IPS DF 6.9 (cell line): ENCODE measurements at regions not wholly inside any gene's neighbourhood (a gene's known extent, or its start where the extent isn't known, plus 50 kb on each side); places are given as distances from the start of the nearest gene placed in this dataset.
"Not testable (repeated sequence)": the region's sequence is repeated elsewhere in the genome, so short reads cannot be mapped to it uniquely, and the experiment has no call there.

Experiments
- DNase-seq: peaks from one replicate; pipeline ENCODE4 v3.0.0-alpha.2; 2013; ENCODE audit warnings: low read depth, low spot score
- H3K27ac ChIP-seq: one replicate; pipeline ENCODE4 v1.5.1; 2013; ENCODE audit warnings: low read length, control low read depth
- H3K27me3 ChIP-seq: 2 replicates; pipeline ENCODE4 v1.6.1; 2013; ENCODE audit warnings: mild to moderate bottlenecking, low read length; ENCODE audit not compliant: control insufficient read depth, insufficient read depth
- H3K36me3 ChIP-seq: 2 replicates; pipeline ENCODE4 v1.6.1; 2013; ENCODE audit warnings: low read length; ENCODE audit not compliant: control insufficient read depth, insufficient read depth
- H3K4me1 ChIP-seq: 2 replicates; pipeline ENCODE4 v1.6.1; 2013; ENCODE audit warnings: low read length; ENCODE audit not compliant: control insufficient read depth, insufficient read depth
- H3K4me3 ChIP-seq: 2 replicates; pipeline ENCODE4 v1.5.1; 2013; ENCODE audit warnings: mild to moderate bottlenecking, low read length
- H3K9me3 ChIP-seq: 2 replicates; pipeline ENCODE4 v1.6.1; 2013; ENCODE audit warnings: low read length, inconsistent platforms; ENCODE audit not compliant: control insufficient read depth, insufficient read depth
- WGBS: extraction: QIAGEN DNeasy Blood & Tissue Kit; methylation state at CpG from one replicate; pipeline ENCODE4 v1.1.7; 2013; ENCODE audit warnings: mixed read lengths, missing lambda C conversion rate; ENCODE audit not compliant: insufficient read length, insufficient coverage; 5-methylcytosine and 5-hydroxymethylcytosine counted together

DNA sequence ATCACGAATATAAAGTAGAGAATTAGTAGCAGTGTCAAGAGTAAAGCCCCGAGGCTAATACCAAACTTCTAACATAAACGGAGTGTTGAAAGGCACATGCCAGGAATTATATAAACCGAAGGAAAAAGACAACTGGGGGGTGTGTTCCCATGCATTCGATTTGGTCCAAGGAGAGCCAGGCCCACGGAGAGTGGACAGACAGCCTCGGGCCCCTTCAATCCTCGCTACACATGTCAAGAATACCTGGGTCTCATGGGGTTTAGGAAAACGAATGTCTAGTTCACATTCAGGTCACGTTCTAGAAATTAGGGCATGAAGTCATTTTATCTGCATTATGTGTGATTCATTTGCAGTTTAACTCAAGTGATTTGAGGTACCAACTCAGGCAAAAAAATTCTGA lies 343.7 kb downstream of the BCL2L11 start:
- not testable (repeated sequence) for H3K9me3 ChIP-seq, H3K4me1 ChIP-seq, DNase-seq, H3K27me3 ChIP-seq, H3K27ac ChIP-seq, H3K4me3 ChIP-seq, H3K36me3 ChIP-seq
- no CpG with 5 or more reads among the region's 10 CpGs for WGBS

DNA sequence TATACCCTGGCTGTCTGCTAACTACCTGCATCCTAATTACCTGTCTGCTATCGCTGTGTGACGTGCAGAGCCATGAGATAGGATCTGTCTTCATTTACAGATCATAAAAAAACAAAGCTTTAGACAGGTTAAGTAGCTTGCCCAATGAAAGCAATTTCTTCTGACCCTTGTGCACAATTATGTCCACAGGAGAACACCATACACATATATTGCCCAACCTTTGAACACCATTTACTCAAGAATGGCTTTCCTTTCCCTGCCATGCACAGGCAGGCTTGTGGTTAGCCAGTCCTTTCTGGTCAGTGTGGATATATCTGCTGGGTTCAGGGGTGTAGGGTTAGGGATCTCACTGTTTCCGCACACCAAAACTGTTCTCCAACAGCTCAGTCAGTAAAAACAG lies 344.8 kb downstream of the BCL2L11 start:
- not testable (repeated sequence) for H3K9me3 ChIP-seq, H3K36me3 ChIP-seq, DNase-seq, H3K4me3 ChIP-seq, H3K27me3 ChIP-seq, H3K27ac ChIP-seq, H3K4me1 ChIP-seq
- no CpG with 5 or more reads among the region's 3 CpGs for WGBS

DNA sequence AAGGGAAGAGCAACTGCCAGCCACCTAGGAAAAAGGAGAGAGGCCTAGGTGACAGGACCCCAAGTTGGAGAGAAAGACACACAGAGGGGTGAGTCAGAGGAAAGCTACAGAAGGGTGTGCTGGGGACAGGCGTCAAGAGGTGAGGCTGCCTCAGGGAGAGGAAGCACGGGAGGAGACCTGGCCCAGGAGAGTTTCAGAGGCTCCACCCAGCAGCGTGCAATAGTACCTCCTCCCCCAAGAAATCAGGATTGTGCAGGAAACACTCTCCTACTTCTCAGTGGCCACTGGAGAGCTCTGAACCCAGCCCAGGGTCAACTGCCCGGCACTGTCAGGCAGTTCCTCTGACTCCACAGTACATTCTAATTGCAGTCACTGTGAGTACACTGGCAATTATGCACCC lies 346.0 kb downstream of the BCL2L11 start:
- not testable (repeated sequence) for H3K27me3 ChIP-seq, H3K36me3 ChIP-seq, H3K4me3 ChIP-seq, DNase-seq, H3K4me1 ChIP-seq, H3K27ac ChIP-seq, H3K9me3 ChIP-seq
- no CpG with 5 or more reads among the region's 4 CpGs for WGBS

DNA sequence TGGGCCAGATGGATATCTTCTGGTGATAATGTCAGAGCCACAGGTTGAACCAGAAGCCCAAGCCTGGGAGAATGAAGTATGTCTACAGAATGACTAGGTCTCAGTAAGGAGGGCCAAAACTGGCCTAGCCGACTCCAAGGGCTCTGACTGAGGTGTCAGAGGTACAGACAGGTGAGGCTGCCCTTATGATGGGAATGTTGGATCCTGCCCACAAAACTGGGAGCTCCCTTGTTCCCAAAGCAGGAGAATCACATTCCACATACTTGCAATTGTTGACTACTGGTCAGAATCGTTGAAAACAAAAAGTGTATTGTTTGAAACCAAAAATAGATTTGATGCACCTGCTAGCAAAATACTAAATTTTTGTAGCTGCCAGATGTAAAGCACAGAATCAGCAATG lies 350.2 kb downstream of the BCL2L11 start:
- not testable (repeated sequence) for H3K27ac ChIP-seq, H3K4me1 ChIP-seq, DNase-seq, H3K9me3 ChIP-seq, H3K27me3 ChIP-seq, H3K4me3 ChIP-seq, H3K36me3 ChIP-seq
- no CpG with 5 or more reads among the region's 2 CpGs for WGBS

DNA sequence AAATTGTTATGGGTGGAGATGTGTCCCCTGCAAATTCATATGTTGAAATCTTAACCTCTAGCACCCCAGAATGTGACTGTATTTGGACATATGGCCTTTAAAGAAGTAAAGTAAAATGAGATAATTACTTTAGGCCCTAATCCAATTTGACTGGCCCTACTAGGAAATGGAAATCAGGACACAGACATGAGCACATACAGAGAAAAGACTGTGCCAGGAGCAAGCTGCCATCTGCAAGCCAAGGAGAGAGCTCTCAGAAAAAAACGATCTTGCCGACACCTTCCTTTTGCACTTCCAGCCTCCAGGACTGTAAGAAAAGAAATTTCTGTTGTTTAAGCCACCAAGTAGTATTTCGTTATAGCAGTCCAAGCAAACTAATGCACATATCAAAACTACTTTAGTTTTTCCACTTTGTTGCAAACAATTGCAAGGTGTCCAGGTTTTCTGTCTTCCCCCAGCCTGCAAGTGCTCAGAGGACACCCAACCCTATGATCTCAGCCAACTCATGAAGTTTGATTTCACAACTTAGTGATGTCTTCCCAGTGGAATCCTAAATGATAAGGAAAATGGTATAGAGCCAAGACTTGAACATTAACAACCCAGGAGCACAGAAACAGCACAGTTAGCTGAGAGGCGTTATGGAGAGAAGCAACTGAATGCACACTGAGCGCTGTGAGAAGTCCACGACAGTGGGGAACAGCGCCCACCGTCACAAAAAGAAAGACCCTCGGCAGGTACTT lies 351.2 kb downstream of the BCL2L11 start:
- no CpG with 5 or more reads among the region's 9 CpGs for WGBS
- not testable (repeated sequence) for H3K27me3 ChIP-seq, H3K36me3 ChIP-seq, H3K27ac ChIP-seq, DNase-seq, H3K4me3 ChIP-seq, H3K9me3 ChIP-seq, H3K4me1 ChIP-seq

DNA sequence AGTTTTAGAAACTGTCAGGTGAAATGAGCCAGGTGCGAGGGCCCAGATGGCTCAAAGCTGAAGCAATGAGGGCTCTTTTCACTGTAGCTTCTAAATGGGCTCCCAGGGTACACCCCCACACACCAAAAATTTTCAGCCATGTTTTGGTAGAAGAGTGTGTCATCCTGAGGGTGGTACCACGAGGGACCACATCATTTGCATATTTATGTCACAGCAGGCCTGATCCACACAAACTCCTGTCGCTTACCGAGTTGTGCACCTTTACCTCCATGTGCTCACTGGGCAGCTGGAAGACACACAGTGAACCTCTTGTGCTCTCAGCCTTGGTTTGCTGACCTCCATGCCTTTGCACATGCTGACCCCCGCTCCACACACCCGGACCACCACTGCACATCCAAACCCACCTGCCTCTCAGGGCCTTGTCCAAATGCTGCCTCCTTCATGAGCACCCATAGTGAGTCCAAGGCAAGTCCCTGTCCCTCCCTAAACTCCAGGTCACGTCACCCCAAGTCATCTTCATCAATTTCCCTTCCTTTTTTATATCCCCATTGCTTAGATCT lies 352.2 kb downstream of the BCL2L11 start:
- not testable (repeated sequence) for DNase-seq, H3K27me3 ChIP-seq, H3K27ac ChIP-seq, H3K4me3 ChIP-seq, H3K9me3 ChIP-seq, H3K36me3 ChIP-seq, H3K4me1 ChIP-seq
- no CpG with 5 or more reads among the region's 7 CpGs for WGBS

DNA sequence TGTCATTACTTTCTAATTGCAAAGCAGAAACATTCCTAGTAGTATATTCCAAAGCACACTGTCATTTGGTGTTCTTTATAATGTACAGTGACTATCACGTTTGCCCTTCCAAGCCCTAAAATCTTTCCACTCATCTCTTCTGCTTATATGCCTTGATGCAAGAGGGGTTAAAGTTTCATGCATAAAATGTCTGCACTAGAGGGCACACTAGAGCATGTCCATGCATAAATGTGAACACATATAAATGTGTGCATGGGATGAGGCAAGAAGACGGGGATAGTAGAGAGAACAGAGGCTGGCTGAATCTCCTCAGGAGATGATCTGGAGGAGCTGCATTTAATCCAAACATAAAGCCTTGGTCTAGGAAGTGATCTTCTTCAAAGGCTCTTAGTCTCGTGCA lies 352.8 kb downstream of the BCL2L11 start:
- no CpG with 5 or more reads among the region's 3 CpGs for WGBS
- not testable (repeated sequence) for DNase-seq, H3K4me3 ChIP-seq, H3K27ac ChIP-seq, H3K9me3 ChIP-seq, H3K27me3 ChIP-seq, H3K4me1 ChIP-seq, H3K36me3 ChIP-seq

DNA sequence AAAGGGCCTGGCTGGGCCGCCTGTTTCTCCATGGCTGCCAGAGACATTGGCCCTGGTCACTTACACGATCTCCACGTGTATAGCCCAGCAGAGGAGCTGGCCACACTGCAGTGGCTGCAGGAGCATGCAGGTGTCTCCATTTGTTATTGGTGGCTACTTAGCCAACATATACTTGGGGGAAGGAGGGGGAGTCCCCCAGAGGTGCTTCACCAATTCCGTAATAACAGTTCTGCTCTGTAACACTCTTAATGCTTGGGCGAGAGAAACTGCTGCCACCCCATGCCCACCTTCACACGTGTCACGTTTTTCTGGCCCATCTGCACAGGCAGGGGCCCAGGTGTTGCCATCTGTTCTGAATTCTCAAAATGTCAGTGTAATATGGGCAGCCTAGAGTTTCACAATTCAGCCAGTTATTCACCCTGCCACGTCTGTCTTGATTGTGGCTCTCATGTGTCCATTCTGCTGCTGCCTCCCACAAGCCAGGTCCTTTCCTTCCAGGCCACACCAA lies 353.5 kb downstream of the BCL2L11 start:
- DNase-seq, H3K27me3 ChIP-seq, H3K4me3 ChIP-seq, H3K9me3 ChIP-seq, H3K27ac ChIP-seq, H3K36me3 ChIP-seq, H3K4me1 ChIP-seq: not testable (repeated sequence)
- WGBS, result no CpG with 5 or more reads among the region's 8 CpGs

DNA sequence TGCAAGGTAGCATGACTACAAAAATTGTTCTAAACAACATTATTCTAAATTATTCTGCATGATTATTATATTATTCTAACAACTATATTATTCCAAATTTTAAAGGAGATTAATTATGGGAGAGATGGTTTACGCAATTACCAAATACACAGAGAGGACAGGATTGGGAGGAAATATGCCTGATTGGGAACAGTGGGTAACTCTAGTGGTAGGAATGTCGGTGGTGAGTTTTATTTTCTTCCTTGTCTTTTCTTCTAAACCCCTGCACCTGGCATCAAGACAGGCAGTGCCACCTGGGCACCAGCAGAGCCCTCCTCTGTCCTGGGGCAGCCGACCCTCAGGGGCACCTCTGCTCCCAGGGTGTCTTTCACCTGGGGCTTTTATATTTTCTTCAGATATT lies 357.6 kb downstream of the BCL2L11 start:
- not testable (repeated sequence) for DNase-seq, H3K9me3 ChIP-seq, H3K27ac ChIP-seq, H3K4me3 ChIP-seq, H3K36me3 ChIP-seq, H3K27me3 ChIP-seq, H3K4me1 ChIP-seq
- WGBS, result no CpG with 5 or more reads among the region's 3 CpGs

DNA sequence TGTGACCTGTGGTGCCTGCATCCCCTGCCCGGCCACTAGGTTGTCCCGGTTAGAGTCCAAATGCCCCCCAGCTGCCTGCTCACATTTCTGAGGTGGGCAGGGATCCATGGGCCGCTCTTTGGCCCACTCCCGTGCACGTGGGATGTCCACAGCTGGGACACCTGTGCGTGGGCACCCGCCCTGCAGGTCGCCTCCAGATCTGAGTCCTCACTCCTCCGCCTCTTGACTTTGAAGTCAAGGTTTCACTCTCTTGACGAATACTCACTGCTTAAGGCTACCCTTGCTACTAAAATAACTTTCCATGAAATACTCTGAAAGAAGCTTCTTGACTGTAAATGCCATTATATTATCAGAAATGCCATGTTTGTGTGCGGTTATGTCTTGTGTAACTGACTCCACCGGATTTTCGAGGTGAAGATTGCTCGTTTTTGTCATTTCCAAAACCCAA lies 358.2 kb downstream of the BCL2L11 start:
- WGBS, result no CpG with 5 or more reads among the region's 14 CpGs
- not testable (repeated sequence) for H3K4me3 ChIP-seq, DNase-seq, H3K27me3 ChIP-seq, H3K4me1 ChIP-seq, H3K36me3 ChIP-seq, H3K27ac ChIP-seq, H3K9me3 ChIP-seq
